HG02642 (cell line): ENCODE measurements at regions not wholly inside any gene's neighbourhood (a gene's known extent, or its start where the extent isn't known, plus 50 kb on each side); places are given as distances from the start of the nearest gene placed in this dataset.

Source experiments
- ATAC-seq: cut with Tn5 transposase; IDR thresholded peaks from one replicate; pipeline ENCODE4 v1.9.1; 2021; ENCODE audit warnings: mild to moderate bottlenecking; ENCODE audit not compliant: unreplicated experiment, poor library complexity

DNA sequence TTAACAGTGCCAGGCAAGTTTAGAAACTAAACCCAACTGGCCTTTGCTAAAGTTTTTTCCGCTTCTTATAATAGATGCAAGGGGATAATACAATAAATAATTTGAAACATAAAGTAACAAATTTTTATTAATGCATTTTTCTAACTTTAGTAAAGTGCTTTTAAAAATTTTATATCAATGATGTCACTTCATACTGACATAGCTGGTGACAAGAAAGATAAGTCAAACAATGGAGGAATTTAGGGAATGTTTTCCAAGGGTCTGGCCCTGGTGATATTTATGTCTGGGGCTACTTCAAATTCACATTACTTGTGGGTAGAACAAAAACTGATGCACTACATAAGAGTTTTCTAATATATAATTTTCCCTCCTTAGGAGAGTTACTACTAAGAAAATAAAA lies 61.2 kb upstream of the CBLN2 start:
- no peak for ATAC-seq

DNA sequence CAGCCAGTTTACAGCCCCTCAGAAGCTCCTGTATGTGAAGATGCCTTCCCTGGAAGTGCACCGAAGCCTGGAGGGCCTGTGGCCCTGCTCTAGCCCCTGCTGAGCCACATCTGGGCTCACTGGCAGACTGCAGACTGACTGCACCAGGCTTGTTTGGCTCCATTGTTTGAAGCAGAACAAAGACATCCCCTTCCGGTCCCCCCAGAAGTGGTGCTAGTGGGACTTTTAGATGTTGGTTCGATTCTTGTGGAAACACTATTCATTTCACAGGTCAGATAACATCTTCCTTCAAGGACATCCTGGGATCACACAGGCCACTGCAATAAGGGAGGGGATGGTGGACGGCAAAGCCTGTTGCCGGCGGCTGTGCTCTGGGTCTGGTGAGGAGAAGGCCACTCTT lies 57.8 kb upstream of the CBLN2 start:
- no peak for ATAC-seq

DNA sequence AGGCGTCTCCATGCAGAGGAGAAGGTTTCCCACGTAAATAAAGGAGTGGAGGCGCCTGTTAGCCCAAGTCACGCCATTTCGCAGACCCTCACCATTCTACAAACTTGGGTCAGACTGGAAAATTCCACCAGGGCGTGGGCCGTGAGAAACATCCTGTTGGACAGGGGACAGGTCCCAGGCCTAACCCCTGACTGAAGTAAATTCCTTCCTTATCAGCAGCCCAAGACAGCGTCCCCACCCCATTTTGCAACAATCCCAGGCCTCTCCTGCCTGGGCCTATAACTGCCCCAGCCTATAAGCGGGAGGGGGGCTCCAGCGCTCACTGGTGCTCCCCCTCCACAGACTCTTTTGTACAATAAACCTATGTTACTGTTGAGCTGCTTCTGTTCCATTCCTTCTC lies 57.3 kb upstream of the CBLN2 start:
- no peak for ATAC-seq
